CD14-positive monocyte (primary cell): ENCODE measurements at regions not wholly inside any gene's neighbourhood (a gene's known extent, or its start where the extent isn't known, plus 50 kb on each side); places are given as distances from the start of the nearest gene placed in this dataset.

Source experiments
- DNase-seq, 3 donors: peaks; one replicate each; pipeline ENCODE4 v3.0.0-alpha.2; 2011 to 2022
- H2AFZ ChIP-seq: 2 replicates; pipeline ENCODE4 v1.6.0; 2012; ENCODE audit warnings: mild to moderate bottlenecking, low read depth, low read length, inconsistent platforms; ENCODE audit not compliant: insufficient read depth, poor library complexity, severe bottlenecking
- H3K27ac ChIP-seq, 2 donors: 1 replicate in 1 of 2; 2 replicates in 1 of 2; pipeline ENCODE4 v1.5.1; 2012 to 2013; ENCODE audit warnings: low read length in 2 of 2, control low read depth in 1 of 2, inconsistent platforms in 1 of 2, low read depth in 1 of 2, mild to moderate bottlenecking in 1 of 2
- H3K27me3 ChIP-seq, 2 donors: one replicate each; pipeline versions ENCODE4 v1.6.0 to v1.6.1; 2011 to 2013; ENCODE audit warnings: low read length in 2 of 2; ENCODE audit not compliant: control insufficient read depth in 2 of 2, insufficient read depth in 2 of 2
- H3K36me3 ChIP-seq, 2 donors: replicated peaks in 1 of 2; 1 replicate in 1 of 2; 2 replicates in 1 of 2; pipeline versions ENCODE4 v1.5.1 to v1.6.1; 2012 to 2013; ENCODE audit warnings: low read length in 2 of 2, control low read depth in 1 of 2, inconsistent platforms in 1 of 2, mild to moderate bottlenecking in 1 of 2; ENCODE audit not compliant: insufficient read depth in 2 of 2, control insufficient read depth in 1 of 2
- H3K4me1 ChIP-seq, 2 donors: 1 replicate in 1 of 2; 2 replicates in 1 of 2; pipeline versions ENCODE4 v1.5.1 to v1.6.1; 2012 to 2013; ENCODE audit warnings: low read length in 2 of 2, control low read depth in 1 of 2, inconsistent platforms in 1 of 2, mild to moderate bottlenecking in 1 of 2, moderate library complexity in 1 of 2; ENCODE audit not compliant: insufficient read depth in 2 of 2, control insufficient read depth in 1 of 2
- H3K4me2 ChIP-seq: replicated peaks from 2 replicates; pipeline ENCODE3; 2012; ENCODE audit warnings: low read length, moderate library complexity, mild to moderate bottlenecking; ENCODE audit not compliant: poor library complexity, severe bottlenecking; ENCODE audit errors: extremely low read depth
- H3K4me3 ChIP-seq, 3 experiments: fragments of 200-600 bp in 1 of 3; sonication (generic) in 1 of 3; replicated peaks in 1 of 3; 1 replicate in 2 of 3; 2 replicates in 1 of 3; pipeline ENCODE4 v1.5.1; 2011 to 2013; ENCODE audit warnings: low read length in 3 of 3, mild to moderate bottlenecking in 3 of 3, control low read depth in 2 of 3, low read depth in 2 of 3, inconsistent platforms in 1 of 3, moderate library complexity in 1 of 3
- H3K79me2 ChIP-seq: 2 replicates; pipeline ENCODE4 v1.6.0; 2012; ENCODE audit warnings: mild to moderate bottlenecking, control low read depth, inconsistent platforms, low read length, moderate library complexity; ENCODE audit not compliant: insufficient read depth
- H3K9ac ChIP-seq: 2 replicates; pipeline ENCODE4 v1.6.0; 2017; ENCODE audit warnings: low read length, mild to moderate bottlenecking; ENCODE audit not compliant: insufficient read depth, poor library complexity, severe bottlenecking
- H3K9me3 ChIP-seq, 2 donors: replicated peaks in 1 of 2; 1 replicate in 1 of 2; 2 replicates in 1 of 2; pipeline versions ENCODE4 v1.5.1 to v1.6.1; 2012 to 2013; ENCODE audit warnings: low read length in 2 of 2, control low read depth in 1 of 2; ENCODE audit not compliant: control insufficient read depth in 1 of 2, insufficient read depth in 1 of 2
- H4K20me1 ChIP-seq: 2 replicates; pipeline ENCODE4 v1.6.0; 2012; ENCODE audit warnings: mild to moderate bottlenecking, low read length, control low read depth, moderate library complexity; ENCODE audit not compliant: insufficient read depth
- H3K27ac Mint-ChIP-seq, 7 donors: one replicate each; pipeline ENCODE4 v1.8.0; 2020; ENCODE audit warnings: mild to moderate bottlenecking in 7 of 7, mixed read lengths in 7 of 7, moderate library complexity in 6 of 7, inconsistent platforms in 2 of 7
- H3K27me3 Mint-ChIP-seq, 3 donors: one replicate each; pipeline ENCODE4 v1.8.0; 2021 to 2022; ENCODE audit warnings: low read depth in 3 of 3, mild to moderate bottlenecking in 3 of 3, mixed read lengths in 3 of 3, moderate library complexity in 3 of 3, inconsistent platforms in 1 of 3
- H3K36me3 Mint-ChIP-seq, 2 donors: one replicate each; pipeline ENCODE4 v1.8.0; 2020; ENCODE audit warnings: mixed read lengths in 2 of 2, inconsistent platforms in 1 of 2, mild to moderate bottlenecking in 1 of 2
- H3K4me1 Mint-ChIP-seq: one replicate; pipeline ENCODE4 v1.8.0; 2020; ENCODE audit warnings: mild to moderate bottlenecking, mixed read lengths
- H3K4me3 Mint-ChIP-seq, 2 donors: one replicate each; pipeline ENCODE4 v1.8.0; 2020; ENCODE audit warnings: mild to moderate bottlenecking in 2 of 2, mixed read lengths in 2 of 2, moderate library complexity in 1 of 2
- H3K9me3 Mint-ChIP-seq, 7 donors: one replicate each; pipeline ENCODE4 v1.8.0; 2020 to 2022; ENCODE audit warnings: mixed read lengths in 7 of 7, mild to moderate bottlenecking in 6 of 7, moderate library complexity in 6 of 7, inconsistent platforms in 2 of 7
- WGBS: methylation state at CpG from one replicate; pipeline ENCODE4 v1.1.5; 2013; ENCODE audit warnings: missing lambda C conversion rate; ENCODE audit not compliant: insufficient coverage; 5-methylcytosine and 5-hydroxymethylcytosine counted together
- intact Hi-C, 2 donors: fragments of 100-400 bp; cut with micrococcal nuclease; formaldehyde crosslinking; loops; one replicate each; pipeline versions ENCODE4 v1.15.0 to v1.15.1; 2023
- TF ChIP-seq, protein P1 (sequence below): fragments of 200-600 bp; IDR thresholded peaks from one replicate; pipeline ENCODE4 v1.8.0; 2022; ENCODE audit warnings: antibody characterized with exemption, mild to moderate bottlenecking

DNA sequence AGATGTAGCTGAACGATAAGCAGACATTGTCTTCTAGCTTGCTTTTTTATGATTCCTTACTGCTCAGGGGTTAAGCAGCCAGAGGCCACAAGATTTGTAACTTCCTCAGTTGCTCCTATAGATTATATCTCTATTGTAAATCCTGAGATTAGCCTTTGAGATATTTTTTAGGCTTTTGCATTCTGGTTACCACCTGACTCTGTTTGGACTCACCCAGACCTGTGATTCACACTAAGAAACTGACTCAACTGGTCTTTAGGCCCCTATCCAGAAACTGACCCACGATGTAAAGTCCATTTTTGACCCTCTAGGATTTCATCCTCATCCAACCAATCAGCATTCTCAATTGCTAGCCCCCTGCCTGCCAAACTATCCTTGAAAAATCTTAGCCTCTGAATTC lies 194.4 kb downstream of the RASSF9 start:
- H3K9ac ChIP-seq = no peak overlapping the region
- H3K4me1 ChIP-seq = no peaks in the 10 kb centered on the region
- no peaks in the 10 kb centered on the region for H3K27me3 ChIP-seq
- no peaks in the 10 kb centered on the region for H3K79me2 ChIP-seq
- no peak for DNase-seq
- no peaks in the 10 kb centered on the region for H3K9me3 ChIP-seq
- H3K27ac Mint-ChIP-seq = no peak overlapping the region
- intact Hi-C loops = no loop called here
- WGBS = 88% methylated on average over 1 of the region's 2 CpGs
- no peak overlapping the region for H3K4me2 ChIP-seq
- H3K27me3 Mint-ChIP-seq = peaks cover 0 to 2% (median 0%) of the 10 kb centered on the region in 3 donors
- peaks cover 0 to 2% (median 0%) of the 10 kb centered on the region in 7 donors for H3K9me3 Mint-ChIP-seq
- no peaks in the 10 kb centered on the region for H3K36me3 ChIP-seq
- H2AFZ ChIP-seq = no peak overlapping the region
- no peaks in the 10 kb centered on the region for H4K20me1 ChIP-seq
- TF ChIP-seq, protein P1, sequence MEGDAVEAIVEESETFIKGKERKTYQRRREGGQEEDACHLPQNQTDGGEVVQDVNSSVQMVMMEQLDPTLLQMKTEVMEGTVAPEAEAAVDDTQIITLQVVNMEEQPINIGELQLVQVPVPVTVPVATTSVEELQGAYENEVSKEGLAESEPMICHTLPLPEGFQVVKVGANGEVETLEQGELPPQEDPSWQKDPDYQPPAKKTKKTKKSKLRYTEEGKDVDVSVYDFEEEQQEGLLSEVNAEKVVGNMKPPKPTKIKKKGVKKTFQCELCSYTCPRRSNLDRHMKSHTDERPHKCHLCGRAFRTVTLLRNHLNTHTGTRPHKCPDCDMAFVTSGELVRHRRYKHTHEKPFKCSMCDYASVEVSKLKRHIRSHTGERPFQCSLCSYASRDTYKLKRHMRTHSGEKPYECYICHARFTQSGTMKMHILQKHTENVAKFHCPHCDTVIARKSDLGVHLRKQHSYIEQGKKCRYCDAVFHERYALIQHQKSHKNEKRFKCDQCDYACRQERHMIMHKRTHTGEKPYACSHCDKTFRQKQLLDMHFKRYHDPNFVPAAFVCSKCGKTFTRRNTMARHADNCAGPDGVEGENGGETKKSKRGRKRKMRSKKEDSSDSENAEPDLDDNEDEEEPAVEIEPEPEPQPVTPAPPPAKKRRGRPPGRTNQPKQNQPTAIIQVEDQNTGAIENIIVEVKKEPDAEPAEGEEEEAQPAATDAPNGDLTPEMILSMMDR = no peak
- no peak overlapping the region for H3K4me3 ChIP-seq
- no peak overlapping the region for H3K27ac ChIP-seq
- no peak overlapping the region for H3K4me3 Mint-ChIP-seq
- no peaks in the 10 kb centered on the region for H3K36me3 Mint-ChIP-seq
- H3K4me1 Mint-ChIP-seq = no peaks in the 10 kb centered on the region

DNA sequence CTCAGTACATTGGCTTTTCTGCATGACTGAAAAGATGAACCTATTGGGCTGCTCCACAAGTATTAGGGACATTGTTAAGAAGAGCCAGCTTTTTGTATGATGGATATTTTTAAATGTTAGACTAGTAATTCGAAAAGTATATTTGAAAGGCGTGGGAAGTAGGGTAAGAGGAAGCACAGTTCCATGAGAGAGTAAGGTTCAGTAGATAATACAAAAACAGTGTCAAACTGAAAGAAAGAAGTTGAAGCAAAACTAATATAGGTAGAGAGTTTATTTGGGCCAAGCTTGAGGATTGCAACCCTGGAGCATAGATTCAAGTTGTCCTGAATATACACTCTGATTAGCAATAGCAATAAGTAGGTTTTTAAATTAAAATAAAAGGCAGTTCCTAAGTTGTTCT lies 193.9 kb downstream of the RASSF9 start:
- no peak for DNase-seq
- WGBS = 100% methylated on average over 2 of the region's 2 CpGs
- H3K27me3 Mint-ChIP-seq = peaks cover 0 to 2% (median 0%) of the 10 kb centered on the region in 3 donors
- no peaks in the 10 kb centered on the region for H3K4me1 Mint-ChIP-seq
- Histone ChIP-seq H2AFZ (no peak overlapping the region), H3K79me2 (no peaks in the 10 kb centered on the region), H3K9me3 (no peaks in the 10 kb centered on the region), H4K20me1 (no peaks in the 10 kb centered on the region), H3K4me2 (no peak overlapping the region), H3K4me3 (no peak overlapping the region), H3K9ac (no peak overlapping the region), H3K4me1 (no peaks in the 10 kb centered on the region), H3K27ac (no peak overlapping the region), H3K27me3 (no peaks in the 10 kb centered on the region), H3K36me3 (no peaks in the 10 kb centered on the region)
- intact Hi-C loops = no loop called here
- H3K9me3 Mint-ChIP-seq = peaks cover 0 to 2% (median 0%) of the 10 kb centered on the region in 7 donors
- TF ChIP-seq, protein P1 = no peak
- no peaks in the 10 kb centered on the region for H3K36me3 Mint-ChIP-seq
- no peak overlapping the region for H3K27ac Mint-ChIP-seq
- H3K4me3 Mint-ChIP-seq = no peak overlapping the region
